CD1c-positive myeloid dendritic cell (primary cell): ENCODE measurements at regions not wholly inside any gene's neighbourhood (a gene's known extent, or its start where the extent isn't known, plus 50 kb on each side); places are given as distances from the start of the nearest gene placed in this dataset.

Source experiments
- DNase-seq: peaks from one replicate; pipeline ENCODE4 v3.0.0-alpha.2; 2016; ENCODE audit errors: extremely low spot score

DNA sequence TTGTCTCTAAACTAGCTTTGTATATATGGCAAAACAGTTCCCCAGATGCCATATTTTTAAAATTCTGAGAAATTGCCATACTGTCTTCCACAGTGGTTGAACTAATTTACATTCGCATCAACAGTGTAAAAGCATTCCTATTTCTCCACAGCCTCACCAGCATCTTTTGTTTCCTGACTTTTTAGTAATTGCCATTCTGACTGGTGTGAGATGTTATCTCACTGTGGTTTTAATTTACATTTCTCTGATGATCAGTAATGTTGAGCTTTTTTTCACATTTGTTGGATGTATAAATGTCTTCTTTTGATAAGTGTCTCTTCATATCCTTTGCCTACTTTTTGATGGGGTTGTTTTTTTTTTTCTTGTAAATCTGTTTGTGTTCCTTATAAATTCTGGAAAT lies 1222.7 kb upstream of the CITED2 start:
- no peak for DNase-seq

DNA sequence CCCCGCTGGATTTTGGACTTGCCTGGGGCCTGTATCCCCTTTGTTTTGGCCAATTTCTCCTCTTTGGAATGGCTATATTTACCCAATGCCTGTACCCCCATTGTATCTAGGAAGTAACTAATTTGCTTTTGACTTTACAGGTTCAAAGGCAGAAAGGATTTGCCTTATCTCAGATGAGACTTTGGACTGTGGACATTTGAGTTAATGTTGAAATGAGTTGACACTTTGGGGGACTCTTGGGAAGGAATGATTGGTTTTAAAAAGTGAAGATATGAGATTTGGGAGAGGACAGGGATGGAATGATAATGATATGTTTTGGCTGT lies 1220.3 kb upstream of the CITED2 start:
- no peak for DNase-seq

DNA sequence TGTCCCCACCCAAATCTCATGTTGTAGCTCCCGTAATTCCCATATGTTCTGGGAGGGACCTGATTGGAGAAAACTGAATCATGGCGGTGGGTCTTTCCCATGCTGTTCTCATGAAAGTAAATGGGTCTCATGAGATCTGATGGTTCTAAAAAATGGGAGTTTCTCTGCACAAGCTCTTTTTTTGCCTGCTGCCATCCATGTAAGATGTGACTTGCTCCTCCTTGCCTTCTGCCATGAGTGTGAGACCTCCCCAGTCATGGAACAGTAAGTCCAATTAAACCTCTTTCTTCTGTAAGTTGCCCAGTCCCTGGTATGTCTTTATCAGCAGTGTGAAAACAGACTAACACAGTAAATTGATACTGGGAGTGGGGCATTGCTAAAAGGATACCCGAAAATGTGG lies 1218.4 kb upstream of the CITED2 start:
- DNase-seq: no peak

DNA sequence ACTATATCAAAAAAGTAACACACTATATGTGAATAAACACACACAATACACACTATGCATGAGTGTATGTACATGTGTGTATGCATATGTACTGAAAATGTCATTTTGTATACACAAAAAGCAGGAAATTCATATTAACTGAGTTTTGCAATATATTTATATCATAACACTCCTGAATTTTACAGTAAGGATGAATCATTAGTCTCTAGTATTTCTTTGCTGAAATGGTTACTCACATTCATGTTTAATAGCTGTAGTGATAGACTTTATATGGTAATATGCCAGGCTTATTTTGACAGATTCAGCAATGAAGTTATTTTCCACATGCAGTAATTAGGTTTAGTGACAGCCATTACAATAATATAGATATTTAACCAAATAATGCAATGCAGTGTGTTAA lies 1216.2 kb upstream of the CITED2 start:
- no peak for DNase-seq

DNA sequence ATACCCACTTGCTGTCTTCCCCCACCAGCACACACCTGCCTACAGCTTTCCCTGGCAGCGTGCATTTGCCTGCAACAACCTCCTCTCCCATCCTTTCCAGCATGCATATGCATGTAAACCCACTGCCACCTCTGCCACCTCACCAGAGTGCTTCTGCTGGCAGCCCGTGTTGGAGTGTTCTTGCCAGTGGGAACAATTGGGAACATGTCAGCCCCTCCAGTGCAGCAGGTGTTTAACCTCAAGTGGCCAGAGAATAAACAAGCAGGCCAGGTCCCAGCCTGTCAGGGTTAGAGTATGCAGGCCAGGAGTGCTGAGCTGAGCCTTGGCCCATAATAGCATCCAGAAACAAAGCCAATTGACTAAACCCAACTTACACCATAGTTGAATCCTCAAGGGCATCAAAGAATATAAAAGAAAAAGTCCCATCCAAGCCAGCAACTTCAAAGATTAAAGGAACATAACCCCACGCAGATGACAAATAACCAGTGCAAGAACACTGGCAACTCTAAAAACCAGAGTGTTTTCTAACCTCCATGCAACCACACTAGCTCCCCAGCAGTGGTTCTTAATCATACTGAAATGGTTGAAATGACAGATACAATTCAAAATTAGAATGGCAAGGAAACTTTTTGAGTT lies 1212.1 kb upstream of the CITED2 start:
- DNase-seq: no peak

DNA sequence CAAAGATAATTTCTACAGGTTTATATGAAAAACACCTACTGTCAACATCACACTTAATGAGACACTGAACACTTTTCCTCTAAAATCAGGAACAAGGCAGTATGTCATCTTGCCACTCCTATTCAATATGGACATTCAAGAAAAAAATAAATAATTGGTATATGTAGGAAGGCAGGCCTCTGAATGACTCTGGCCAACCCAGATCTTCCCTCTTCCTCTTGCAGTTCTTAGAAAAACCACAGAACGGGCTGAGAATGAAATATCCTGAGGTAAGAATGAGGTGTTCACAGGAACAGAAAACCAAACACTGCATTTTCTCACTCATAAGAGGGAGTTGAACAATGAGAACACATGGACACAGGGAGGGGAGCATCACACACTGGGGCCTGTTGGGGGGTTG lies 1207.2 kb upstream of the CITED2 start:
- DNase-seq: peak; percentile 69

DNA sequence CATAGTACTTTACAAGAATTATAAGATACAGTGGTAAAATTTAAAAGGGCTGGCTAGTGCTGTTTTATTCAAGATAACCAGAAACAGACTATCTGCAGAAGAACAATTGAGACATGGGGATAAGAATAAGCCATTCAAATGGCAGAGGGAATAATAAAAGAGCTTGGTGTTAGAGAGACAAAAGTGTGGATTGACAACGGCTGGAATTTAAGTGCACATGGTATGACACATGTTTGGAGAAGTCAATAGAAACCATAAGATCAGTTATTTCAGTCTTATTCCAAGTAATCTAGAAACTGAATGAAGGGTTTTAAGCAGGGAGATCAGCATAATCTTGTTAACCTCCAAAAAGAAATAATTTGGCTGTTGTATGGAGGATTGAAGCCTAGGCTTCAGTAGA lies 1205.5 kb upstream of the CITED2 start:
- DNase-seq: no peak

DNA sequence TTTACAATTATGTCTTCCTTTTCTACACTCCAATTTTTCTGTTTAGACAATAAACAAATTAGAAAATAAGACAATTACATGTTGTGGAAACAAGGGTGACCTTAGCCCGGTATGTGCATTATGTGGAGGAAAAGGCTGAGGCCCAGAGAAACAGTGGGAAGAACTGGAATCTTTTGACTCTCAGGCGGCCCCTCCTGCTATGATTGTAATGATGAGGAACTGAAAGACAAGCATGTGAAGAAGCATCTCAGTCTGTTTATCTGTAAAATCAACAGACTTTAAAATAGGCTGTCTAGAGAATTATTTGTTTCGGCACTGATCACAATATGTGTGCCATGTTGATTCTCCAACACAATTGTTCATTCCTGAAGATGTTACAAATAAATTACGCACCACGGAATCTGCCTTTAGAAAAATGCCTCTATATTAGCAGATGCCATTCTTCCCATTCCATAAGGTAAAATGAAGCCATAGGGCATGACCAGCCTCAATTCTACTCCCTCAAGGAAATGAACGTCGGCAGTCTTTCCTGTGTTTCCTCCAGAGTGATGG lies 1201.6 kb upstream of the CITED2 start:
- DNase-seq: no peak

DNA sequence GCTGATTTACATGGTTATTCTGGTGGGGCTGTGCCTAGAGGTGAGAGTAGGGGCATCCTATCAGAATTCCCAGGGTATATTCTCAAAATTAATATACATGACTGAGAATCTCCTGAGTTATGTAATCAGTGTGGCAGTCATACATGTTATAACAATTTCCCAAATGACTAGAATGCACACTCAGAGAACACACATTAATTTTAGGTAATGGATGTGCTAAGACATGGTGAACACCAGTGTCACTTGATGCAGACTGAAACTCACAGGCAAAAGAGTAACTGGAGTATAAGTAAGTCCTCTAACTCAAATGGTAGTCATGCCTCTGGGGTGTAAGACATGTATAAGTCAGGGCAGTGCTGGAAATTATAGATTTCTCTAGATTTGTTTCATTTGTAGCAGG lies 1198.4 kb upstream of the CITED2 start:
- DNase-seq: no peak

DNA sequence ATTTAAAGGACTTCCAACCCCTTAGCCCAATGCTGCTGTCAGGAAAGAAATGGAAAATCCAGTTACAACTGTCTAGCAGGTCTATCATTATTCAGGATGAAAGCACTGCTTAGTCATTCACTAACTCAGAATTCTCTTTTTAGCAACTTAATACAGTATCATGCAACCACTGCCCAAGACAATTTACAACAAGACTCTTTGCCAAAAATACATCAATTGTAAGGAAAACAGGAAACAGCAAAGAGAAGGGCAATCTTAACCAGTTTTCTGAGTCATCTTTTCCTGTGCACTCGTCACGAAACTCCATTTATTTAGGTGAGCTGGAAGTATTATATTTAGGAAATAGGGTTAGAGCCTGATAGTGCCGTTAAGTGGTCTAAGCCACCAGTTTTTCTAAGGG lies 1197.7 kb upstream of the CITED2 start:
- DNase-seq: peak; percentile 21

DNA sequence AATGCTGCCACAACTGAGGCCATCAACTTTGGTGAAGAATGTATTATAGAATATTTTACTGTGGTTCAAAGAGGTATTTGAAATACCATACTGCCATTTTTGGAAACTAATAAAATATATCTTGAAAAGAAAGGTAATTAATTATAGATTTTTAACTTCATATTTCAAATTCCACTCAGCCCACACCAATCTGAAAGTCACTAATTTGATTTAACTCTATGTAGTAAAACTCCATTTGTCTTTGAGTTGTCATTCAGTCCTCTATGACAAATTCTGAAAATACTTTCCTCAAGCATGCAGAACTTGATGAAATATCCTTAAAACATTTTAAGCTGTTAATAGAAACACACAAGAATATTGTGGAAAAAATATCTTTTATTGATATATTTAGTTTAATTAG lies 1196.7 kb upstream of the CITED2 start:
- DNase-seq: no peak

DNA sequence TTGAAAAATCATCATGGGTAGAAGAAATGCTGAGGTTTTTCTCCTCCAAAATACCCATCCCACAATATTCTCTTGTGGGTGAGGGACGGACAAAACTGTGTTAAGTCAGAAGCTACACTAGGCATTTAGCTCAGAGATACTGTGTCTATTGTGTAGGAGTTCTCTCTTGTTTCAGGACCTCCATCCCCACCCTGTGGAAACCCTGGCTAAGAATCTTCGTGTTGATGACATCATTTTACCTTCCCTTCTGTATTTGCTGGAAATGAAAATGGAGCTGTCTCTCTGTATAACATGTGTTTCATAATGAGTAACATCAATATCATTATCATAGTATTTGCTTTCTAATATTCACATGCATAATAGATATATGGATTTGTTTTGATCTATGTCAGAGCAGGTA lies 1193.0 kb upstream of the CITED2 start:
- DNase-seq: no peak

DNA sequence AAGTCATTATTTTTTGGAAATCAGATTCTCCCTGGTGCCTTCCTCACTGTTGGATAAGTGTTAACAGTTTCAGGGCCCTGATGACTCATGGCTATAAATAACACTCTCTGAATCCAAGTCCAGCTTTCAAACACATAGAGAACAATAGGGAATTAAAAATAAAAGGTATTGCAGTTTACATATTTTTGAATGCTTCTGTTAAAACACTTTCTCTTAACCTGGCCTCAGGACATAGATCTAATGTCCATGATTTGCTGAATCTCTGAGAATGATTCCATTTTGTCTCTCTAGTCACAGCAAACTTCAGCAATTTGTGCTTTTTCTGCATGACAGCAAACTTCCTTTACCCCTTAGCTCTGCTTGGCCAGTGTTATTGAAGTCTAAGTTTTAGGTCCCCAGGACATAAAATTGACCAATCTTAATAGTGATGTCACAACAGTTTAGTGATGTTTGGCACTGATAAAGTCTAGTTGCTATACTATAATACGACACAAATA lies 1192.4 kb upstream of the CITED2 start:
- DNase-seq: no peak

DNA sequence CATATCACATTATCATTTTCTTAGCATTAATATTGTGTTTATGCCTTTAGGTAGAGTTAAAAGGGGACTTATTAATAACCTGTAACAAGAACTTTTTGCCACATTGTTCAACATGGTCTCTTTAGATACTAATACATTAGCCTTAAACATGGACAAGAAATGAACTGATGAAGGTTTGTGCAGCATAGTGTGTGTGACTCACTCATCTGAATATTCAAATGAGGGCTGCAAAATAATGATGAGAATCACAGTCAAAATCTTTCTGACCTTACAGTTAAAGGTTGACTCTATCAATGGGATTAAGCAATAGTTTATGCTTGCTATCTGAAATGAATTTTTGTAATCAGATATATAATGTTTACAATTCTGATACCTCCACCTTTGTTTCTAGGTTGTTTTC lies 1189.3 kb upstream of the CITED2 start:
- no peak for DNase-seq

DNA sequence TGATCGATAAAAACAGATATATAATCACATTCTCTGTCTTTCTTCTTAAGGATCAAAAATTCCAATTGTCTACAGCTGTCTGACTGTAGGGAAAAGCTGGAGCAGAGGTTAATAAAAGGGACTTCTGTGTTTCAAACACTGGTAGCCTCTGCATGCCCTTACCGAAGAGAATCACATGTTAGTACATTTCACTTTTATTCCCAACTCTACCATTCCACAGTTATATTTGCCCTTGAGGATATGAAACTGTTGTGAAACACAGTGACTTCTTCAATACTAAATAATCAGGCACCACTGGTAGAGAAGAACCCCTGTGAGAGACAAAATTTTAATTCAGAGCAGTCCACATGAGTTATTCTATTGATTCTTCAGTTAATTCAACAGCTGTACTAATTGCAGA lies 1187.3 kb upstream of the CITED2 start:
- DNase-seq: peak; percentile 30

DNA sequence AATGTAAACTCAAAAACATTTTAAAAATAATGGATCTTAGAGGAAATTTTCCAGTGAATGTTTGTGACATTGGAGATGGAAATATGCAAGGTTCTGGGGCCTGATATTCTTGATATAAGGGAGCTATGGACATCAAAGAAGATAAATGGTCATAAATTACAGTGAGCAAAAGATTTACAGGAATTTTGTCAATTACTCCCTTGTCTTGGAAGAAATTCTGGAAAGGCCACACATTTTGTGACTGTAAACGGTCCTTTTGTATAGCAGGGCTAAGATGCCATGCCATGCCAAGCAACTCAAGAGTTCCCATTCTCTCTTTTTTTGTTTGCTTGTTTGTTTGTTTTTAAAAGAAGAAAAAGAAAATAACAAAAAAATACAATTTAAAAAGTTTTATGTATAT lies 1186.2 kb upstream of the CITED2 start:
- no peak for DNase-seq

DNA sequence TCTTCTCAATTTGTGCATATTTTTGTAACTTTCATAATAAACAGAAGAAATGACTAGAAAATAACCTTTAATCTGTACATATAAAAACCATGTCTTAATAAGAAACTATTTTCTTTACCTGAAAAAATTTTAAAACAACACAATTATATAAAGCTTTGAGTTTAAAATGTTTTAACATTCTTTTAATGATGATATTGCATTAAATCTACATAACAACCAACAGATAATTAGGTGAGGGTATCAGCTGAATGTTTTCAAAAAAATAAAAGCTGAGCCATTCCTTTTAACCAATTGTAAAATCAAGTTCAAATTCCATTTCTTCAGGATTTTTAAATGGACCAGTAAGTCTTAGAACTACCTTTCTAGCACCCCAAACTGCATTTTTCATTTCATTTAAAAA lies 1185.0 kb upstream of the CITED2 start:
- DNase-seq: no peak

DNA sequence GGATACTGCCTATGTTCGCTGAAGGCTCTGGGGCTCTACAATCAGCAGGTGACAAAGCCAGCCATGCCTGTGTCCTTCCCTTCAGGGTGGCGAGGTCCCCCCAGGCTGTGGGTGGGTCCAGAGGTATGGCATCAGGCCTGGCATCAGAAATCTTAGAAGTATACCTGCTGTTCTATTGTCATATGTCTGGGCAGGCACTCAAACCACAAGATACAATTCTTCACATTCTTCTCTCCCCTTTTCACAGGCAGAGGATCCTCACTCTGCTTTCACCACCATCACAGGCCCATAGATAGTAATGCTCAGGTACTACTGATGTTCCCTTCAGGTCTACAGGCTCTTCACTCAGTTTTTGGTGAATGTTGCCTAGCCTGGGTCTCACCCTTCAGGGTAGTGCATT lies 1180.0 kb upstream of the CITED2 start:
- DNase-seq: no peak

DNA sequence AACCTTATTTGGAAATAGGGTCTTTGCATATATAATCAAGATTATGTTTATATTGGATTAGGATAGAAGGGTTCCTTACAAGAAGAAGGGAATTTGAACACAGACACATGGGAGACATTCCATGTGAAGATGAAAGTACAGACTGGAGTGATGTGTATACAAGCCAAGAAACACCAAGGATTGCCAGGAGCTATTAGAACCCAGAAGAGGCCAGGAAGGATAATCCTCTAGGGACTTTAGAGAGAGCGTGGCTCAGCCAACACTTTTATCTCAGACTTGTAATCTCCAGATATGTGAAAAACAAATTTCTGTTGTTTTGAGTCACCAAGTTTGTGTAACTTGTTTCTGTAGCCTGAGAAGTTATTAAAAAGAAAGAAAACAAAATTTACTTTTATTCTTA lies 1173.9 kb upstream of the CITED2 start:
- DNase-seq: no peak

DNA sequence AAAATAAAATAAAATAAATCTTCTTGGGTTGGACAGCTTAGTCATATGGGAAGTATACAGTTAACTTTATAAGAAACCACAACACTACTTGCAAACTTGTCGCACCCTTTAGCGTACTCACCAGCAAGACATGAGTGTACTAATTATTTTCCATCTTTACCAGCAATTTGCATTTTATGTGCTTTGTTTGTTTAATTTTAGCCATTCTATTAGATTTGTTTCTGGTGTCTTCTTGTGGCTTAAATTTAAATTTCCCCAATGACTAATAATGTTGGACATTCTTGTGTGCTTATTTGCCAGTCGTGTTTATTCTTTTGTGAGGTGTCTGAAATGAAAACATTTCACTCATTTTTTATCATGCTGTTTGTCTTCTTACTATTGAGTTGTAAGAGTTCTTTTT lies 1172.2 kb upstream of the CITED2 start:
- no peak for DNase-seq

DNA sequence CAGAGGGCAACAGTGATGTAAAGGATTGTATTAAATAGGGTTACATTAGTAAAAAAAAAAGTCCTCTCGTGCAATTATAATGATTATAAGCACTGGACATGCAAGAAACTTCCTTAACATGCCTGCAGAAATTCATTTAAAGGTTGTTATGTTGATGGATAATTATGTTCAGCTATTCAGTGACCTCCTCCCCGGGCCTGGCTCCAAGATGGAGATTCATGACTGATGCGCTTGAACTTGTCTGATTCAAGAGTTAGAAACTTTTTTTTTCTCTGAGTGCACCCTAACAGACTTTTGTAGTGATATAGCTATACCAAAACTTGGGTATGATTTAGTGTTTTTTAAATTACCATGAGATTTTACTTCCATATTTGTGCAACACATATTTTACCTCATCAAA lies 1170.0 kb upstream of the CITED2 start:
- no peak for DNase-seq

DNA sequence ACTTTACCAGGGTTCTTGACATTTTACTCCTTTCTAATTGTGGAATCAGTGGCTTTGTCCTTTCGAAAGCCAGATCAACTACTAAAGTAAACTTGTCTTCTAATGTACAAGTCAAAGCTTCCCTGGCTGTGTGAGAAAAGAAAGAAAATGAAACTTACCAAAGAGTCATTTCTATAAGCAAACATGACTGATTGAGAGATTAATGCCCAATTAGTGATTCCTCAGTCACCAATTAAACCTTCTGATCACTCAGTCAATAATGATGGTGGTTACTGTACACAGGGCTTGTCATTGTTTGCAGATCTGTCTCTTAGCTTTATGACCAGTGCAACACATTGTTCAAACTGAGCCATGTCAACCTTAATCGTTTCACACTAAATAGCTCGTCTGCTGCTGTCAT lies 1168.4 kb upstream of the CITED2 start:
- no peak for DNase-seq

DNA sequence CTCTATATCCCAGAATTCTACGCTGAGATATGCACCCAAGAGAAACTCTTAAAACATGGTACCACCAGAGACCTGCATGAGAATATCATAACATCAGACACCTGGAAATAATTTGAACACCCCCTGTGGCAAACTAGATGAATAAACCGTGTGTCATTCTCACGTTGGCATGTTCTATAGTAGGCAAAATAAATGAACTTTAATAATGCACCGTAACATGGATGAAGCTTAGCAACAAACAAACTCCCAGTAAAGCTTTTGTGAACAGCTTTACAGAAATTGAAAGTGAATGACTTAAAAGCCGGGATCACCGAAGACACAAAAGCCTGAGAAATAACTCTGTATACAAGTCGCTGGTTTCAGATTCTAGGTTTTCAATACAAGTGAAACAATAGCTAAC lies 1166.8 kb upstream of the CITED2 start:
- DNase-seq: no peak

DNA sequence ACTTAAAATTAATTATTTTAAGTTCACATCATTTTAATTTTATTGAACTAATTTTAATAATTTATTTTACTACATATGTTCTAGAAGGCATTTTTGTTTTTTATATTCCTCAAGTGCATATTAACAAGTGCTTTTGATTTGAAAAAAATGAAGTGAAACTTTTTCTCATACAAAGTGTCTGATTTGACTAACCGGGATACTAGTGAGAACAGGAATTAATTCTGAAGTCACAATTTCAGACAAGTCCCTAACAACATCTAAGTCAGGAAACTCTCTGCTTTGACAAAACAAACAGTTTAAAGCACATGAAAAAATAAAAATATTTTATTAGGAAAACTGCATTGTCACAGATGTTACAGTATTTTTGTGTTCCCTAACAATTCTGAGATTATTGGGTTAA lies 1166.3 kb upstream of the CITED2 start:
- peak; percentile 29 for DNase-seq
